SK-N-SH (cell line): ENCODE measurements at regions not wholly inside any gene's neighbourhood (a gene's known extent, or its start where the extent isn't known, plus 50 kb on each side); places are given as distances from the start of the nearest gene placed in this dataset.

Source experiments
- NRF1 ChIP-seq: IDR thresholded peaks from 2 replicates; pipeline ENCODE4 v1.6.1; 2012; ENCODE audit warnings: low read depth, mild to moderate bottlenecking, low read length
- POLR2AphosphoS5 ChIP-seq: IDR thresholded peaks from 2 replicates; pipeline ENCODE4 v1.6.1; 2012; ENCODE audit warnings: low read depth, low read length
- TF ChIP-seq, protein P1 (sequence below): fragments of 200-600 bp; sonication (generic); IDR thresholded peaks from 2 replicates; pipeline ENCODE4 v1.6.1; 2017; ENCODE audit warnings: antibody characterized with exemption, mild to moderate bottlenecking, moderate library complexity

GRCh38 chr16:35744726-35745125 lies 2285.3 kb downstream of the TP53TG3F start:
- TF ChIP-seq, protein P1, sequence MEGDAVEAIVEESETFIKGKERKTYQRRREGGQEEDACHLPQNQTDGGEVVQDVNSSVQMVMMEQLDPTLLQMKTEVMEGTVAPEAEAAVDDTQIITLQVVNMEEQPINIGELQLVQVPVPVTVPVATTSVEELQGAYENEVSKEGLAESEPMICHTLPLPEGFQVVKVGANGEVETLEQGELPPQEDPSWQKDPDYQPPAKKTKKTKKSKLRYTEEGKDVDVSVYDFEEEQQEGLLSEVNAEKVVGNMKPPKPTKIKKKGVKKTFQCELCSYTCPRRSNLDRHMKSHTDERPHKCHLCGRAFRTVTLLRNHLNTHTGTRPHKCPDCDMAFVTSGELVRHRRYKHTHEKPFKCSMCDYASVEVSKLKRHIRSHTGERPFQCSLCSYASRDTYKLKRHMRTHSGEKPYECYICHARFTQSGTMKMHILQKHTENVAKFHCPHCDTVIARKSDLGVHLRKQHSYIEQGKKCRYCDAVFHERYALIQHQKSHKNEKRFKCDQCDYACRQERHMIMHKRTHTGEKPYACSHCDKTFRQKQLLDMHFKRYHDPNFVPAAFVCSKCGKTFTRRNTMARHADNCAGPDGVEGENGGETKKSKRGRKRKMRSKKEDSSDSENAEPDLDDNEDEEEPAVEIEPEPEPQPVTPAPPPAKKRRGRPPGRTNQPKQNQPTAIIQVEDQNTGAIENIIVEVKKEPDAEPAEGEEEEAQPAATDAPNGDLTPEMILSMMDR, result no peak
- no peak for TF ChIP-seq POLR2AphosphoS5
- TF ChIP-seq NRF1, result no peak
